Kasumi-1 (cell line): ENCODE measurements at regions not wholly inside any gene's neighbourhood (a gene's known extent, or its start where the extent isn't known, plus 50 kb on each side); places are given as distances from the start of the nearest gene placed in this dataset.

Experiments used
- DNase-seq, 2 experiments: peaks; one replicate each; lab custom pipeline; 2025; lab: John Stamatoyannopoulos, UW

DNA sequence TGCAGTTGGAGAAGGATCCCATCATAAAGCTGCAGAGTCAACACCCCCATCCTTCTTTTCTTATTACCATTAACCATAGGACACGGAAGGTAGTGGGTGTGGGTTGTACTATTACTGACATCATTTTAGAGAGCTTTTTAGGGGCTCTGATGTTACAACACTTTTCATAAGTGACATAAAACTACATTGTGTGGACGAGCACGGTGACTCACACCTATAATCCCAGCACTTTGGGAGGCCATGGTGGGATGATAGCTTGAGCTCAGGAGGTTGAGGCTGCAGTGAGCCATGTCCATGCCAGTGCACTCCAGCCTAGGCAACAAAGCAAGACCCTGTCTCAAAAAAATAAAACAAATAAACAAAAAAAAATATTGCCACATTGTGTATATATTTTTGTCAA, 167.1 kb downstream of the DUSP6 start:
- DNase-seq, result no peak

DNA sequence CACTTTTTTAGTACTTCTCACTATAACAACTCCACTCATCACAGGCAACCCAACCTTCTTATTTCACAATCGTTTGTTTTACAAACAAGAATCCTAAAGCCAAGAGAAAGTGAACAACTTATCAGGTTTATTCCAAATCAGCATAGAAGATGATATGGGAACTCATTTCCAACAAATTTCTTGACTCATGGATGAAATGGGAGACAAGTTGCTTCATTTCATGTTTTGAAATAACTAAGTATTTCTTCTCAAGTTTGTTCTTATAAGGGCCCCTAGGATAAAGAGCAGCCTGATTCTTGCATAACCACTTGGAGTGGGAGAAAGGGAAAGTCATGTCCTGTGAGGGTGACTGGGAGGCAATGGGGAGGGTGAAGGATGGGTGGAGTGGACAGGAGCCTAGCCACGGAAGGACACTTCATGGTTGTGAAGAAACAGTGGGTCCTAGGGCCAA, 168.3 kb downstream of the DUSP6 start:
- DNase-seq, result no peak

DNA sequence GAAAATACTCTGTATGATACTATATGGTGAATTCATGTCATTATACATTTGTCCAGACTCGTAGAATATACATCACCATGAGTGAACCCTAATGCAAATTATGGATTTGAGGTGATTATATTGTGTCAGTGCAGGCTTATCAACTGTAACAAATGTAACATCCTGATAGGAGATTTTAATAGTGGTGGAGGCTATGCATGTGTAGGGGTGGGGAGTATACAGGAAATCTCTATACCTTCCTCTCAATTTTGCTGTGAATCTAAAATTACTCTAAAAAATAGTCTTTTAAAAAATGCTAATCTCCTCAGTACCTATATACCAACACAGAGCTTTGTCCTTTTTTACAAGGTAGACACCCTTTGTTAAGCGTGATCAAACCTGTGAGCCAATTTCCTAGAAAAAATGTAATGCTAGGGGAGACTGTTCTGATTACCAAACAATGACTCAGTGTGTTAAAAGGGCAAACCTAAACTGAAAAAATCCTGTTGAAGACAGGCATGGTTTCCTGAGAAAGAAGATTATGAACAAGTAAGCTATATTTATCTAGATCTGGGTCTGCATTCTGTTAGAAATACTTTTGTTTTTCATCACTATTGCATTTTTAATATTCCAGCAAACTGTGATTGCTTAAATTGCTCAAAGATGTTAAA, 170.9 kb downstream of the DUSP6 start:
- DNase-seq, result peak; percentile 14 to 21

DNA sequence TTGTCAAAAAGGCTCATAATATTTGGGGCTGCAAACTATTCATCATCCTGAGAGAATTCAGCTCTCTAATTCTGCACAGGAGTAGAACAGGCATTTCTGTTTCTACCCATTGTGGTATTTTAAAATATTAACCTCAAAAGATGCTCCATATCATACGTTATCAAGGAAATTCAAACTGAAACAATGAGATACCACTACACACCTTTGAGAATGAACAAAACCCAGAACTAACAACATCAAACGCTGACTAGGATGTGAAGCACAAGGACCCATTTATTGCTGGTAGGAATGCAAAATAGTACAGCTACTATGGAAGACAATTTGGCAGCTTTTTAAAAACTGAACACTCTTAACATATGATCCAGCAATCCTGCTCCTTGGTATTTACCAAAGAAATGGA, 171.8 kb downstream of the DUSP6 start:
- DNase-seq, result no peak

DNA sequence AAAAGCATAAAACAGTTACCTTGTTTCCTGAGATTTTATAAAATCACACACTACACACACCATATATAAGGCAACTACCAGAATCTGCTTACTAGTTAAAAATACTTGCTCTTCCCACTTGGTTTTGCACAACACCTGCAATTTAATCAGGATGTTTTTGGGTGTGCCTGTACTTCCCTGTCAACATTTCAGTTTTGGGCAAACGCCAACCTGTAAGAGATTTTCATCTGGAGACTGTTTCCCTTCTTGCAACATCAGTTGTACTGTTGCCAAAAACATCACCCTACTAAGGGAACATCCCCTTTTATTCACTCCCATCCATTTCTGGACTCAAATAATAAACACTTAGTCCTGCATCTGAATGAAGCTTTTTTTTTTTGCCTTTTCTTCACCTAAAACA, 172.3 kb downstream of the DUSP6 start:
- peak; percentile 70 to 71 for DNase-seq

DNA sequence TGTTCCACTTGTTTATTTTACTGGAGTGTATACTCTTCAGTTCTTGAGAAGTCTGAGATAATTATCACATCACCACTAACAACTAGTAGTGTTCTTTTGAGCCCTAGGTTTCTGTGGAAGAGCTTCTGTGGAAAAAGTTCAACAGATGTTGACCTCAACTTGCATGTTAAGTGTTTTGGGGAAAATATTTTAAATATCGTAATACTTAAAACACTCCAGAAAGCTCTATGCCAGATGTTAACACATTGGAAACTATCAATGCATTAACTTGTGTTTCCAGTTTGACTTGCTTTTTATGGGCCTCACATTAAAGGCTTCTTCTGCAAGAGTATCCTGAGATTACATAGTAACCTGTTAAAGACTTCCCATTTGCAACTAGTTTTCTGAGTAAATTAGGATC, 173.1 kb downstream of the DUSP6 start:
- DNase-seq, result no peak

DNA sequence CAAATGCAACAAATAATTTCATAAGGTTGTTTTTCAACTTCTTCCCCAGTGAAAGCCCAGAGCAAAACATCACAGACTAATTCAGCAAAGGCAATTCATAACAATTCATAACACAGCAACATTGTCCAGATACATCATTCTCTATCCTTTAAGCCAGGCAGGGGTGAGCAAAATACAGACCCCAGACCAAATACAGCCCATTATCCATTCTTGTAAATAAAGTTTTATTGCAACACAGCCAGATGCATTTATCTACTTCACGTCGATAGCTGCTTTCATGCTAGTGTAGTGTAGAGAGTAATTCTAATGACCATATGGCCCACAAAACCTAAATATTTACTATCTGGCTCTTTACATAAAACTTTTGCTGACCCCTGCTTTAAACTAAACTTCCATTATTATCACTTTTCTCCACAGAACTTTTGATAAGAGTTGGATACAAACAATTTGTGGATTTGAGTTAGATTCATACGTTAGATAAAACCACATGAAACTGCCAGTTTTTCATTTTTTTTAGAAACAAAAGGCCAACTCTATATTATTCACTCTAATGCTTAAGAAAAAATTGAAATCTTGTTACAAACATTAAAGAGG, 174.4 kb downstream of the DUSP6 start:
- DNase-seq, result no peak

DNA sequence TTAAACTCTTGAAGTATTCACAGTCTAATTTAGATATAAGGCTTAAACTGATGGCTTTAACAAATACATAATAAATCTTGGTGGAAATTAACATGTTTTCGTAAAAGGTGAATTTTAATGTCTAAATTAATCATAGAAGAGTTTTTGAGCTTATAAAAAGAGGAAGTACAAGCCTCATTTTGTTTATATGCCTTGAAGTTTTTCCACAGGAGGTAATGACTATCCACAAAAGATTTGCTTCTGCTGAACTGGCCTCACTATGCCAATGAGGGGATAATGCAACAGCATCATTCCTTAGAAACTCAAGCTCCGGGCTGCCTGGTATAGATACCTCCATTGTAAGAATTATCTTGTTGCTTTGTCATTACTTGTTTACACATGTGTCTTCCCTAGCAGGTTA, 175.6 kb downstream of the DUSP6 start:
- peak; percentile 20 to 29 for DNase-seq

DNA sequence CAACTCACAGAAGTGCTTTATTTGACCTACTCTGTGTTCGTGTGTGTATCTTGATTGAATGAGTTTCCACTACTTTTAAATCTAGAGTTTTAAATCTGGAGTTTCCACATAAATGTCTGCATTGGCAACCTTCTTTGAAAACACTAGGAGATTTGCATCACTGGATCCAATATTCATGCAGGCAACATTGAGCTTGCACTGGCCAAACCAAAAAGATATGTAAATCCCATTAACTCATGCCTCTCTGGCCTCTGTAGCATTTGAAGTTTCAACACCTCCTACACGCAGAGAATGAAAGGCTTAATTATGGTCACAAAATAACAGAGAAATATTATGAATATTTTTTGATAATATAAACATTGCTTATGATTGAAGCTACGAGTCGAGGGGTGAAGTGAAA, 178.6 kb downstream of the DUSP6 start:
- no peak for DNase-seq

DNA sequence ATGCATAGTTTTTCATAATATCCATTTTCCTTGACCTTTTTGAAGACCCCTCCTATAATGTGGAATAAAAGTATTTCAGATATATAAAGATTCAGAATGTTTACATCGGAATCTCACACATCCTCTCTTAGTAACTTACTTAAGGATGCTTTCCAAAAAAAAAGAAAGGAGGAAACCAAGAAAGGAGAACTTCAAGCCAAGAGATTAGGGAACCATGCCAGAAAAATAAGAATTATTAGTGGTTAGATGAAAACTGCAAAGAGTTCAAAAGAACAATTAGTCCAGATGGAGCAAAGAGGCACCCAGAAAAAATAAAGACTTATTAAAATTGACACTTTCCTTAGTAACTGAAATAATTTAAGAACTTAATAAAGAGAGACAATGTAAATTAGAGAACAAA, 179.2 kb downstream of the DUSP6 start:
- DNase-seq, result peak in 1 of 2 experiments; percentile 24

DNA sequence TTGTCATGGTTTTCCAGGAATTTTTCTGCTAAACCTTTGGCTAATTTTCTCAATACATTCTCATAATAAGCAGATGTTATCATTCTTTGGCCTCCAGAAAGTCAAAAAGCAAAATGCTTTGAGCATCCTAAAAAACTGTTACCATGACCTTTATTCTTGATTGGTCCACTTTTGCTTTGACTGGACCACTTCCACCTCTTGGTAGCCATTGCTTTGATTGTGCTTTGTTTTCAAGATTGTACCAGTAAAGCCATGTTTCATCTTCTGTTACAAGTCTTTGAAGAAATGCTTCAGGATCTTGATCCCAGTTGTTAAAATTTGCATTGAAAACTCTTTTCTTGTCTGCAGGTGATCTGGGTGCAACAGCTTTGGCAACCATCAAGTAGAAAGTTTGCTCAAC, 180.1 kb downstream of the DUSP6 start:
- no peak for DNase-seq

DNA sequence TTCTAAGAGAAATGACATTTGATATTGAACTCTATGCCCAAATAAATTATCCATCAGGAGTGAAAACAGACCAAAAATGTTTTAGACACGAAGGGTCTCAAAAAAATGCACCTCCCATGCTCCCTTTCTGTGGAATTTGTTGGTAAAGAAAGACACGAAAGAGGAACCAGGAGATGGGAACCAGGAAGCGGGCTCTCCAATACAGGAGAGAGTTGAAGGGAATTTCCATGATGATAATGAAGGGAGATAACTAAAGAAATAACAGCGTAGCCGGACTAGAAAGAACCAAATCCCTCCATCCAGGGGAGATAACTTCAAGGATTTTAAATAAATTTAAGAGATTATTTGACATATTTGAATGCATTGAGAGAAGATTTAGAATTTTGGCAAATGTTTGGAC, 183.0 kb downstream of the DUSP6 start:
- no peak for DNase-seq

DNA sequence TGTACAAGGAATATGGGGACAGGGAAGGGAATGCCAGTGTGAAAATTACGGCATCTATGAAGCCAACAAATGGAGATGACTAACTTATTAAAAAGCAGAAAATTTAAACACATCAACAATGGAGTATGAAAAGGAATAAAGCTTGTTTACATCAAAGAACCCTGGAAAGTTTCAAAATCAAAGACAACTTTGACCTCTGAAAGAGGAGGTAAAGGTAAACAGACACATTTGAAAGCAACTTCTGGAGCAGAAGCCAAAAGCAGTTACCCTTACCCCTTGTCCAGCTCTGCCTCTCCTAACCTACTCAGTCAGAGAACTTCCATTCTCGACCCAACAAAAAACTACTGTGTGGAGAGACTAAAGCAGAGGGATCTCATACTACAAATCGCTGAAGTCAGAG, 184.3 kb downstream of the DUSP6 start:
- DNase-seq, result no peak

DNA sequence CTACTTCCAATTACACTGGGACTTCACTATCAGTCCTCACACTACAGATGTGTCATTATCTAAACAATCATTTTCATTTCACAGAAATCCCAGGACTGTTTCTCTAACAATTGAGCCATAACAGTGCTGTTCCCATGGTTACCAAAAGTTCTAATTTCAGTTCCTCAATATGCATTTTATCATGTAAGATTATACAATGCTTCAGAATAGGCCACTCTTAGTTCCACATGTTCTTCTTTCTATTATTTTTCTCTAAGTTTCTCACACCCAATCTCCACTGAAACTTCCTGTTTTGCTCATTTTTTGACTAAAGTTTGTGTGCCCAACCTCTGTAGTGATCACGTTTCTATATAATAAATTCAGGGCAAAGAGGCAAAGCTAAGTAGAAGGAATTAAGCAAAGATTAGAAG, 185.8 kb downstream of the DUSP6 start:
- peak; percentile 57 to 60 for DNase-seq

DNA sequence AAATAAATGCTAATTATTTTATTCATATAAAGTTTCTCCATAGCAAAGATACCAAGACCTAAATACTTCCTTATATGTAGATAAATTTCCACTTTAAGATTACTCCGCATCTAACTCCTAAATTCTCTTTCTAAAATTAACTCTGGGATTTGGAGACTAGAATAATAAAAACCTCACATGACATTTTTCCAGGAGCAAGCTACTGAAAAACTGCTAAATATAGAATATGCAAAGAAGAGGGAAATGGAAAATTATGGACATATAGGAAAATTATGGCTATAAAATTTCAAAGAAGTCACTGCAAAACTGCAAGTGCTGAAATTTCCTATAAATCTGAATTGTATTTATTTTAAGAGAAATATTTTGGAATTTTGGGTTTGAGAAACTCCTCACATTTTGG, 186.2 kb downstream of the DUSP6 start:
- no peak for DNase-seq

DNA sequence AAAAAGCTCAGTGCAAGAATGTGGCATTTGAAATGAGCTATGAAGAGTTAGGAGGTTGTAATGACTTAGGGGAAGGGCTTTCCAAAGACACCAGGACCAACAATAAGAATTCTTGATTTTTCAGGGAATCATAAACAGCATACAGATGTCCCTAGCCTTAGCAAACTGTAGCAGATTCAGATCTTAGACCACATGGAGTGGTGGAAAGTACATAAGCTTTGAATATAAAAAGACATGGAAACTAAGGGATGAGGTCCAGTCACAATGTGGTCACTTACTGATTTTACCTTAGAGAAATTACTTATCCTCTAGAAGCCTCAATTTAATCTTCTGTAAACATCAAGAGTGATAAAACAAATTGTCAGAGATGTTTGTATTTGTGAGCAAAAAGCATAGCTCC, 186.6 kb downstream of the DUSP6 start:
- no peak for DNase-seq

DNA sequence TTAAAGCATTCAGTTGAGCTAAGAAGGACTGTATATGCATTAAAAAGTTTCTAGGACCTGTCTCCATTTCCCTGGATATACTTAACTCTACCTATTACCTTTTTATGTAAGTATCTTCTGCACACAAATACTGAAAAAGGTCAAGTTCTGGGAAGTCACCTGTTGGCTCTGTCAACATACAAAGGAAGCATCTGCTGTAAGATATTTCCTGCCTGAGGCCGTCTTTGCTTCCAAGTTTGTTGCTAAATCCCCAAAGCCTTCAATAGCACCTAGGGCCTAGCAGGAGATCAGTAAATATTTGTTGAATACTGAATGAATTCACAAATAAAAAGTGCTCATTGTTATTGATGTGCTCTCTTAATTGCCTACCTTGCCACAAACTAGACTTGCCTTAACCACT, 188.4 kb downstream of the DUSP6 start:
- DNase-seq, result peak; percentile 21 to 36

DNA sequence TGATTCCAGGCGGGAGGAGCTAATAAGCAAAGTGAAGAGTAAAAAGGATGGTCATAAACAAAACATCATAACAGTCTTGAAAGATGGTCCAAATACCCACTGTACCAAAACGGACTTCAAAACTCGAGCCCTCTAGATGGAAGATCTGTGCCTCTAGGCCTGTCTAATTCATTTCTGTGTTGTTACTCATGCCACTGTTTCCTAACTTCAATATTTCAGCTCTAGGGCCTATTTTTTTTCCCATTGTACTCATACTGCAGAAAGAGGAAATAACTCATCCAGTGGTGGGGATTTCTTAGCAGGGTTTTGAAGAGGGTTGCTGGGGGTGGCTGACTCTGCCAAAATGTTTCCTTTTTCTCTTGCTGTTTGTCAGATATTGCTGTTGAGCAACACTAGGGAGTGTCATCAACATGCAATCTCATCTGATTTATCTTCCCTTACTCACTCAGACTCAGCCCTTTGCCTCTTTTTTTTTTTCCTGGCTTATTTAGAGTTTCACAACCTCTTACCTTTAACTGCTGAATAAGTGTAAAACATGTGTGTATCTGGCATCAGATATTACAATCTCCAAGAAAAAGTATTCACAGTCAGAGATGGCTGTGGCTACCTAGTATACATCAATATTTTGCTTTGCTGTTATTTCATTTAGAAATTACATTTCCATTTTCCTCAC, 189.6 kb downstream of the DUSP6 start:
- peak; percentile 98 to 99 for DNase-seq

DNA sequence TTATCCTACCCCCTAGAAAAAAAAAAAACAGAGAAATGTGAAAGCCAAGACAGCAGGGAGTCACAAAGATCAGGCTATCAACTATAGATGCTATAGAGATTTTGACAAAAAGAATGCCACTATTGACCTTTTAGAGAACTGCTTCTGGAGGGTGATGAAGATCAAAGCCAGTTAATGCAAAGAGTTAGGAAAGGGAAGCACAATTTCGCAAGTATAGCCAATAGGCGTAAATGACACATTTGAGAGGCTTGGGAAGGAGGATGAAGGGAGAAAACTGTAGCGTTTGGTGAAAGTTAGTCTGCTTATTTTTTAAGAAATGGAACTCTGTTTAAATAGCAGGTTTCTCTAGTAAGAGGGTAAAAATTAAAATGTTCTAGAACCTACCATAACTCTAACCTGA, 190.7 kb downstream of the DUSP6 start:
- DNase-seq, result peak in 1 of 2 experiments; percentile 17

DNA sequence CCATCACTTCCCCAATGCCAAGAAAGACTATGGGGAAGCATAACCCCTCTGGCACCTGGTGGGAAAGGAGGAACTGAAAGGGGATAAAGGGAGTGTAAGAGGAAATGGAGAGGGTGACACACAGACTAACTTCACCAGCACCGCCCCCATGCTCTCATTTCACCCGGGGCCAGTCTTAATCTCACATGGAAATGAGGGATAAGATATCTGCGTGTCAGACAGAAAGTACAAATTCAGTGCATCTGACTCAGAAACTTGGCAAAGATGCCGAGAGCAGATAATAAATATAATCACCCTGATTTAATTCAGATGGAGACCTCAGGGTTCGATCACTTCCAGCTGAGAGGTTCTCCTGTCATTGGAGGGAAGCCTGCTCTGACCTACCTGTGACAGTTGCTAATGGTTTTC, 191.6 kb downstream of the DUSP6 start:
- peak in 1 of 2 experiments; percentile 5 for DNase-seq

DNA sequence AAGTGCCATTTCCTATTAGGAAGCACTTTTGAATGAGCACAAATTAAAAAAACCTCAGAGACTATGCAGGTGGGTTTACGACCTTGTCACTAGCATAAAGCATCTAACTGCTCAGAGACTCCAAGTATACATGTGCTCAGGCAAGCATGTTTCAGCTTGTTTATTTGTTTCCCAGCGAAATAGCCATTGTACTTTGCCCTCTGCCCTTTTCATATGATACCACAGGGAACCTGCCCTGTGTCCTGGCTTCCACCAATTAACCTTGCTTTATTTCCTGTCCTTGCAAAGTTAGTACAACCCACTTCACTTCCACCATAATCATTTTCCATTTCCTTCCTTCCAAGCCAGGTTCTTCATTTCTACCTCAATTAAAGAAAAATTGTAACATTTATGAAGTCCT, 194.9 kb downstream of the DUSP6 start:
- no peak for DNase-seq

DNA sequence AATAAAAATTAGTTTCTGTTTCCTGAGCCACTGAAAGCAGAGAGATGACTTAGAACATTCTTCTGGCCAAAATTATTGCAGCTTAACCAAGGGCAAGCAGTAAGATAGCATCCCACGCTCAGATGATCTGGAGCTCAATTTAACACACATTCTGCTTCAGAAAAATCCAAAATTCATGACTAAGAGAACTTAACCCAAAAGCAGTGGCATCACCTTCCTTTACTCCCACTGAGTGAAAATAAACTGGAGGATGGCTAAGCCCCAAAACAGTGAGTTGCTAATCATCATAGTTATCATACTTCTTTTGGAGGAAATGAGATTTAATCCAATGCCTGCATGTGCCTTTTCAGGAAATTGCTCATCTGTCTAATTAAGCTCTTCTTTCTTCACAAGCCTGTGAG, 195.4 kb downstream of the DUSP6 start:
- DNase-seq, result peak; percentile 6 to 27

DNA sequence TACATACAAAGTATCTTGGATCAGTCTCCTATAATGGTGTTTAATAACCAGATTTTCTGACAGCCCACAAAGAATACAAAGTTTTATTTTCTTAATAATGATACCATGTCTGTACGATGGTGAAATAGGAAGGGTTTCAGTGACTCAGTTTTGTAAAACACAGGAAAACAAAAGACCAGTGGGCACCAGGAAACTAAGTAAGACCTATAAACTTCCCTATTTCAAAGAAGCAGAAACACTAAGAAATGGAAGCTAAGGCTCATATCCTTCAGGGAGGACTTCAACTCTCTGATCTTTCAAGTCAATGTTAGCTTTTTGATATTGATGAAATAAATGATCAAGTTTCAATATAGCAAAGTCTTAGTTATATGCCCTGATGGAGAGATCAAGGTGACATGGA, 196.0 kb downstream of the DUSP6 start:
- peak; percentile 71 to 81 for DNase-seq
